ENCODE measurements at regions not wholly inside any gene's neighbourhood (a gene's known extent, or its start where the extent isn't known, plus 50 kb on each side); places are given as distances from the start of the nearest gene placed in this dataset.

DNA sequence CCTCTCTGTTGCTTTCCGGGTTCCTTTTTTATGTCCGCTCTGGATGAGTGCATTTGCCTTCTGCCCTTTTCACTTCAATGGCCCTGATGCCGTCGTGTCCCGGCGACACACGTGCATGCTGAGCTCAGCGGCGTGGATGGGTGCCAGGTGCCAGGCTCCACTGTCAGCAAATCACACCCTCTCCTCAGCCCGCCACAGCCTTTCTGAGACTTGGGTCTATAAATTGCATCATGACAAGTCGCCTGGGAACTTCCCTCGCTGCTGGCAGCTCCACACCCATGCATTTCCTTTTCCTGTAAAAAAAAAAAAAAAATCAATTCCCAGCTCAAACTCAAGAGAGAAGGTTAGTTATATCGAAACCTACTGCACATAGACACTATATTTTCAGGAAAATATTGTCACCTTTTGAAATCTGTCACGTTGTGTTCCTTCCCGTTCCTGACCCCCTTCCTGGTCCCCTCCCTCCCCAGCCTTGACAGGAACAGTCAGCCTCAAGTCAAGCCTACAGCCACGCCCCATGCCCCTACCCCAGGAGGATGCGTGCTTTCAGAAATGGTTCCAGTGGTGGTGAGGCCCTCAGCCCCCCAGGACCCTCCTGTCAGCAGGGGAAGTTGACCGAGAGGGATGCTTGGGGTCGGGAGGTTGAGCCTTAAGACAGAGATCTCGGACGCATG, 110.3 kb upstream of the PTCH1 start:
- no peaks in the 10 kb centered on the region for H3K36me3 Mint-ChIP-seq
- ATAC-seq (ENCODE audit: low read depth in 2 of 2), result no peak

DNA sequence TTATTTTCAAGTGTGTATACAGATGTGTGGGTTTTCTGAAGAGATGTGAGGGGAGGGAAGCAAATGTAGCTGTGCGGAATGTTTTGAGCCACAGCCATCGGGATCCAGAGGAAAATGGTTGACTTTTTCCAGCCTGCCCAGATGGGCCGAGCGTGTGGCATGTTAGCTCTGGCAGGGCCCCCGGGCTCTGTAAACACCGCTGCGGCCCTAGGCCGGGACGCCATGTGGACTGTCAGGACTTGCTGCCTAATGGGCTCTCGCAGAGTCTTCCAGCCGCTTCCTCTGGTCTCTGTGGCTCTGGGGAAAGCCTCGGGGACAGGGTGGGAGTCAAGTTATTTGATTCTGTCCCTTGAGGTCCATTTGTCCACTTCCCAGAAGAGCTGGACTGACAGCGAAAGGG, 109.6 kb upstream of the PTCH1 start:
- DNase-seq (no peak), ATAC-seq (ENCODE audit: low read depth in 2 of 2) (no peak)
- Histone ChIP-seq H3K27ac (ENCODE audit: insufficient read depth, low read length, poor library complexity, severe bottlenecking) (no peak overlapping the region), H3K27me3 (ENCODE audit: control insufficient read depth, insufficient read depth, low read length) (peaks cover 8% of the 10 kb centered on the region), H3K4me1 (ENCODE audit: control insufficient read depth, insufficient read depth, low read length, poor library complexity, severe bottlenecking) (peaks cover 3% of the 10 kb centered on the region), H3K36me3 (ENCODE audit: control insufficient read depth, insufficient read depth, low read length) (no peaks in the 10 kb centered on the region), H3K4me3 (ENCODE audit: low read depth, low read length) (no peak overlapping the region), H3K9me3 (ENCODE audit: control insufficient read depth in 2 of 2, low read length in 2 of 2) (no peaks in the 10 kb centered on the region)
- Mint-ChIP-seq H3K36me3 (no peaks in the 10 kb centered on the region), H3K27me3 (peaks cover 26% of the 10 kb centered on the region), H3K4me1 (peaks cover 0 to 16% (median 7%) of the 10 kb centered on the region in 4 donors), H3K27ac (no peak overlapping the region), H3K4me3 (no peak overlapping the region), H3K9me3 (peaks cover 0 to under 1% (median 0%) of the 10 kb centered on the region in 7 donors)

More for the DNA sequence above, 110.3 kb upstream of the PTCH1 start:
- Mint-ChIP-seq H3K9me3 (peaks cover 0 to 2% (median 0%) of the 10 kb centered on the region in 7 donors), H3K4me1 (peaks cover 0 to 16% (median 7%) of the 10 kb centered on the region in 4 donors), H3K27ac (no peak overlapping the region), H3K4me3 (peak overlapping the region in 2 of 4 donors; percentile 21 to 31), H3K27me3 (peaks cover 22% of the 10 kb centered on the region)
- DNase-seq, result peak in 1 of 3 donors; percentile 11
- H3K4me1 ChIP-seq (ENCODE audit: control insufficient read depth, insufficient read depth, low read length, poor library complexity, severe bottlenecking), result peaks cover 3% of the 10 kb centered on the region
- H3K27ac ChIP-seq (ENCODE audit: insufficient read depth, low read length, poor library complexity, severe bottlenecking), result no peak overlapping the region
- H3K27me3 ChIP-seq (ENCODE audit: control insufficient read depth, insufficient read depth, low read length), result peaks cover 8% of the 10 kb centered on the region
- H3K9me3 ChIP-seq (ENCODE audit: control insufficient read depth in 2 of 2, low read length in 2 of 2), result no peaks in the 10 kb centered on the region
- no peak overlapping the region for H3K4me3 ChIP-seq (ENCODE audit: low read depth, low read length)
- H3K36me3 ChIP-seq (ENCODE audit: control insufficient read depth, insufficient read depth, low read length), result no peaks in the 10 kb centered on the region

DNA sequence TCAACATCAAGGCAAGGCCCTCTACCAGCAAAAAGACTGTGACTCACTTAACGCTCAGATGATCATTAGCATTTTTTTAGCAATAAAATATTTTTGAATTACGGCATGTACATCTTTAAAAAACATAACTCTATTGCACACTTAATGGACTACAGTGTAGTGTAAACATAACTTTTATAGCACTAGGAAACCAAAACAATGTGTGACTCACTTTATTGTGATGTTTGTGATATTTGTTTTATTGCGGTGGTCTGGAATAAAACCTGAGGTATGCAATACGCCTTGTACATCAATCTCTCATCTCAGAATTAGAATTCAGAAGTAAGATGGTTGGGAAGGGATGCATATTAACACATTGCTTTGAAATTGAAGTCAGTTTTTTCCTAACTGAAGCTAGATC, 106.9 kb upstream of the PTCH1 start:
- no peaks in the 10 kb centered on the region for H3K36me3 ChIP-seq (ENCODE audit: control insufficient read depth, insufficient read depth, low read length)
- ATAC-seq (ENCODE audit: low read depth in 2 of 2), result no peak
- no peak overlapping the region for H3K27ac Mint-ChIP-seq
- H3K27ac ChIP-seq (ENCODE audit: insufficient read depth, low read length, poor library complexity, severe bottlenecking), result no peak overlapping the region
- H3K9me3 Mint-ChIP-seq, result no peaks in the 10 kb centered on the region
- no peaks in the 10 kb centered on the region for H3K9me3 ChIP-seq (ENCODE audit: control insufficient read depth in 2 of 2, low read length in 2 of 2)
- peaks cover 26% of the 10 kb centered on the region for H3K27me3 Mint-ChIP-seq
- no peak overlapping the region for H3K4me3 Mint-ChIP-seq
- peaks cover 0 to 16% (median 6%) of the 10 kb centered on the region in 4 donors for H3K4me1 Mint-ChIP-seq
- peaks cover 3% of the 10 kb centered on the region for H3K4me1 ChIP-seq (ENCODE audit: control insufficient read depth, insufficient read depth, low read length, poor library complexity, severe bottlenecking)
- no peak for DNase-seq
- no peaks in the 10 kb centered on the region for H3K36me3 Mint-ChIP-seq
- H3K4me3 ChIP-seq (ENCODE audit: low read depth, low read length), result no peak overlapping the region
- peaks cover 5% of the 10 kb centered on the region for H3K27me3 ChIP-seq (ENCODE audit: control insufficient read depth, insufficient read depth, low read length)

- Histone ChIP-seq H3K4me1 (ENCODE audit: control insufficient read depth, insufficient read depth, low read length, poor library complexity, severe bottlenecking) (no peaks in the 10 kb centered on the region), H3K9me3 (ENCODE audit: control insufficient read depth in 2 of 2, low read length in 2 of 2) (no peaks in the 10 kb centered on the region), H3K27ac (ENCODE audit: insufficient read depth, low read length, poor library complexity, severe bottlenecking) (no peak overlapping the region), H3K4me3 (ENCODE audit: low read depth, low read length) (no peak overlapping the region), H3K36me3 (ENCODE audit: control insufficient read depth, insufficient read depth, low read length) (no peaks in the 10 kb centered on the region), H3K27me3 (ENCODE audit: control insufficient read depth, insufficient read depth, low read length) (no peaks in the 10 kb centered on the region)
- Mint-ChIP-seq H3K4me1 (no peaks in the 10 kb centered on the region), H3K36me3 (no peaks in the 10 kb centered on the region), H3K9me3 (no peaks in the 10 kb centered on the region), H3K4me3 (no peak overlapping the region), H3K27me3 (peaks cover 19% of the 10 kb centered on the region), H3K27ac (no peak overlapping the region)
- ATAC-seq (ENCODE audit: low read depth in 2 of 2) (no peak), DNase-seq (no peak)
Measured at GRCh38 chr9:95620722-95621121, 104.0 kb upstream of the PTCH1 start.

GRCh38 chr9:95620314-95620713, 103.5 kb upstream of the PTCH1 start:
- Histone ChIP-seq H3K27me3 (ENCODE audit: control insufficient read depth, insufficient read depth, low read length) (no peaks in the 10 kb centered on the region), H3K4me3 (ENCODE audit: low read depth, low read length) (no peak overlapping the region), H3K27ac (ENCODE audit: insufficient read depth, low read length, poor library complexity, severe bottlenecking) (no peak overlapping the region), H3K9me3 (ENCODE audit: control insufficient read depth in 2 of 2, low read length in 2 of 2) (no peaks in the 10 kb centered on the region), H3K36me3 (ENCODE audit: control insufficient read depth, insufficient read depth, low read length) (no peaks in the 10 kb centered on the region), H3K4me1 (ENCODE audit: control insufficient read depth, insufficient read depth, low read length, poor library complexity, severe bottlenecking) (no peaks in the 10 kb centered on the region)
- ATAC-seq (ENCODE audit: low read depth in 2 of 2), result no peak
- DNase-seq, result no peak
- no peaks in the 10 kb centered on the region for H3K4me1 Mint-ChIP-seq
- no peak overlapping the region for H3K27ac Mint-ChIP-seq
- H3K9me3 Mint-ChIP-seq, result no peaks in the 10 kb centered on the region
- H3K36me3 Mint-ChIP-seq, result no peaks in the 10 kb centered on the region
- peaks cover 15% of the 10 kb centered on the region for H3K27me3 Mint-ChIP-seq
- no peak overlapping the region for H3K4me3 Mint-ChIP-seq

DNA sequence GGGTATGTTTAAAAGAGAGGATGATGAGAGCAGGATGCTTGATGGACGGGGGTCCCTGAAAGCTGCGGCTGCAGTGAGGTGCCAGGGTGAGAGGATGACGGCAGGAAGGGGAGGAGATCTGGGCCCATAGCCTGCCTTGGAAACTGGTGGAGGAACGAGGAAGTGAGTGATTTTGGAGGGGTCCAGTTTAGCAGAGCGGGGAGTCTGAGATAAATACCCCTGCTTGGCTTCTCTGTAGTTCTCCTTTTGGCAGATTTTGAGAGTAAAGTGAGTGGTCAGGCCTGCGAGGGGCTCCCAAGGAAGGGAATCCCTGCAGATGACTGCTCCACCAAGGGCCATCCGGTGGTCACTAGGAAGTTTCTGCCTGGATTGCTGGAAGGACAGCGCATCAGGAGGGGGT, 98.5 kb upstream of the PTCH1 start:
- ATAC-seq (ENCODE audit: low read depth in 2 of 2), result no peak
- no peak overlapping the region for H3K4me3 Mint-ChIP-seq

GRCh38 chr9:95613670-95614069, 96.9 kb upstream of the PTCH1 start:
- Histone ChIP-seq H3K9me3 (ENCODE audit: control insufficient read depth in 2 of 2, low read length in 2 of 2) (no peaks in the 10 kb centered on the region), H3K4me1 (ENCODE audit: control insufficient read depth, insufficient read depth, low read length, poor library complexity, severe bottlenecking) (no peaks in the 10 kb centered on the region), H3K4me3 (ENCODE audit: low read depth, low read length) (no peak overlapping the region), H3K36me3 (ENCODE audit: control insufficient read depth, insufficient read depth, low read length) (no peaks in the 10 kb centered on the region), H3K27me3 (ENCODE audit: control insufficient read depth, insufficient read depth, low read length) (no peaks in the 10 kb centered on the region), H3K27ac (ENCODE audit: insufficient read depth, low read length, poor library complexity, severe bottlenecking) (no peak overlapping the region)
- Mint-ChIP-seq H3K9me3 (peaks cover 0 to 4% (median 0%) of the 10 kb centered on the region in 7 donors), H3K4me3 (no peak overlapping the region), H3K27ac (no peak overlapping the region), H3K27me3 (peaks cover 6% of the 10 kb centered on the region), H3K4me1 (no peaks in the 10 kb centered on the region), H3K36me3 (no peaks in the 10 kb centered on the region)
- ATAC-seq (ENCODE audit: low read depth in 2 of 2), result no peak
- no peak for DNase-seq

More for the DNA sequence above, 98.5 kb upstream of the PTCH1 start:
- no peaks in the 10 kb centered on the region for H3K36me3 ChIP-seq (ENCODE audit: control insufficient read depth, insufficient read depth, low read length)
- Mint-ChIP-seq H3K9me3 (peaks cover 0 to 4% (median 0%) of the 10 kb centered on the region in 7 donors), H3K27ac (no peak overlapping the region), H3K4me1 (no peaks in the 10 kb centered on the region), H3K27me3 (peaks cover 6% of the 10 kb centered on the region), H3K36me3 (no peaks in the 10 kb centered on the region)
- no peak overlapping the region for H3K27ac ChIP-seq (ENCODE audit: insufficient read depth, low read length, poor library complexity, severe bottlenecking)
- H3K4me3 ChIP-seq (ENCODE audit: low read depth, low read length), result no peak overlapping the region
- no peaks in the 10 kb centered on the region for H3K27me3 ChIP-seq (ENCODE audit: control insufficient read depth, insufficient read depth, low read length)
- DNase-seq, result no peak
- no peaks in the 10 kb centered on the region for H3K9me3 ChIP-seq (ENCODE audit: control insufficient read depth in 2 of 2, low read length in 2 of 2)
- no peaks in the 10 kb centered on the region for H3K4me1 ChIP-seq (ENCODE audit: control insufficient read depth, insufficient read depth, low read length, poor library complexity, severe bottlenecking)

- H3K4me3 Mint-ChIP-seq, result no peak overlapping the region
- Histone ChIP-seq H3K36me3 (ENCODE audit: control insufficient read depth, insufficient read depth, low read length) (no peaks in the 10 kb centered on the region), H3K27ac (ENCODE audit: insufficient read depth, low read length, poor library complexity, severe bottlenecking) (no peak overlapping the region), H3K4me1 (ENCODE audit: control insufficient read depth, insufficient read depth, low read length, poor library complexity, severe bottlenecking) (no peaks in the 10 kb centered on the region), H3K27me3 (ENCODE audit: control insufficient read depth, insufficient read depth, low read length) (no peaks in the 10 kb centered on the region), H3K9me3 (ENCODE audit: control insufficient read depth in 2 of 2, low read length in 2 of 2) (no peaks in the 10 kb centered on the region), H3K4me3 (ENCODE audit: low read depth, low read length) (no peak overlapping the region)
- no peaks in the 10 kb centered on the region for H3K4me1 Mint-ChIP-seq
- peaks cover 0 to 4% (median 0%) of the 10 kb centered on the region in 7 donors for H3K9me3 Mint-ChIP-seq
- DNase-seq (no peak), ATAC-seq (ENCODE audit: low read depth in 2 of 2) (no peak)
- peaks cover 6% of the 10 kb centered on the region for H3K27me3 Mint-ChIP-seq
- no peak overlapping the region for H3K27ac Mint-ChIP-seq
- no peaks in the 10 kb centered on the region for H3K36me3 Mint-ChIP-seq
Measured at GRCh38 chr9:95611354-95611753, 94.6 kb upstream of the PTCH1 start.
